ENCODE measurements at regions not wholly inside any gene's neighbourhood (a gene's known extent, or its start where the extent isn't known, plus 50 kb on each side); places are given as distances from the start of the nearest gene placed in this dataset.
"Not testable (repeated sequence)": the region's sequence is repeated elsewhere in the genome, so short reads cannot be mapped to it uniquely, and the experiment has no call there.

DNA sequence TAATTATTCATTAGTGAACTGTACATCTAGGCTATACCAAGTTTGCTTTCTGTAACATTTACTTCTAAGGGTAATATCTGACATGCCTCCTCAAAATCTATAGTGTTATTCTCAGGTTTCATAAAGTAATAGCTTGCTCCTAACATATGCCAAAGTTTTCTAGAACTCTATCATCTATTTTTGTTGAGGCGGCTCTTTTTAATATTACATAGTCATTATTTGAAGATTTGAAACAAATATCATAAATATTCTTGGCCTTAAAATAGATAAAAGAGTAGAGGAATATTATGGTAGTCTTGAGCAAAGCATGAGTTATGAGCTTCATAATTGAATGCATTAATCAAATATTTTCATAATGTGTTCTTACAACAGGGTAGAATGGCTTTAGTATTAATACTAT is 327.2 kb upstream of the KCND2 start:
- no peak overlapping the region for H3K27ac Mint-ChIP-seq
- H3K36me3 Mint-ChIP-seq: no peaks in the 10 kb centered on the region
- no peaks in the 10 kb centered on the region for H3K4me1 Mint-ChIP-seq
- peaks cover 0 to 7% (median 0%) of the 10 kb centered on the region in 3 donors for H3K9me3 Mint-ChIP-seq
- H3K4me3 Mint-ChIP-seq: no peak overlapping the region
- no peaks in the 10 kb centered on the region for H3K27me3 Mint-ChIP-seq

GRCh38 chr7:119949053-119949452 is 323.9 kb upstream of the KCND2 start:
- Mint-ChIP-seq H3K36me3 (no peaks in the 10 kb centered on the region), H3K27me3 (no peaks in the 10 kb centered on the region), H3K4me3 (no peak overlapping the region), H3K27ac (no peak overlapping the region), H3K9me3 (peaks cover 0 to 4% (median 2%) of the 10 kb centered on the region in 3 donors), H3K4me1 (no peaks in the 10 kb centered on the region)

- H3K27ac Mint-ChIP-seq, H3K27me3 Mint-ChIP-seq: not testable (repeated sequence)
These were observed 322.5 kb upstream of the KCND2 start for GRCh38 chr7:119950390-119951041.

GRCh38 chr7:119951614-119952013 is 321.4 kb upstream of the KCND2 start:
- H3K4me1 Mint-ChIP-seq, H3K4me3 Mint-ChIP-seq, H3K27ac Mint-ChIP-seq, H3K27me3 Mint-ChIP-seq, H3K9me3 Mint-ChIP-seq, H3K36me3 Mint-ChIP-seq: not testable (repeated sequence)

More at GRCh38 chr7:119950390-119951041, 322.5 kb upstream of the KCND2 start:
- not testable (repeated sequence) for H3K4me1 Mint-ChIP-seq, H3K4me3 Mint-ChIP-seq, H3K36me3 Mint-ChIP-seq, H3K9me3 Mint-ChIP-seq

GRCh38 chr7:119957335-119957734 is 315.6 kb upstream of the KCND2 start:
- peaks cover 0 to 9% (median 0%) of the 10 kb centered on the region in 3 donors for H3K9me3 Mint-ChIP-seq
- H3K4me3 Mint-ChIP-seq: no peak overlapping the region
- no peaks in the 10 kb centered on the region for H3K27me3 Mint-ChIP-seq
- no peaks in the 10 kb centered on the region for H3K36me3 Mint-ChIP-seq
- H3K4me1 Mint-ChIP-seq: no peaks in the 10 kb centered on the region
- H3K27ac Mint-ChIP-seq: no peak overlapping the region

DNA sequence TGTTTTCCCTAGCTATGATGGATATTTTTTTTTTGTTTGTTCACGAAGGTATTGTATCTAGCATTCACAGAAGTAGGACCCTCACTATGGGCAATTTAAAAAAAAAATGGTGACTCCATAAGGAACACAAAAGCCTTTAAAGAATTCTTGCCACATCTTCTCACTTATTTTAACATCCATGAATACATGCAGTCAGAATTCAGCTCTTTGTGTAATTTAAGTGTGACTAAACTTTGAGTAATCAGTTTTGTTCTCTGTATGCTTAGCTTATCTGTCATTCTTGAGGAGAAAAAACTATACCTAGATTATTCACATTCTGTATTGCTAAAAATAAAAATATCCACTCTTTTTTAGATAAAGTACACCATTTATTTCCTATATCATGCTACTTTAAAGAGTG is 313.2 kb upstream of the KCND2 start:
- no peak overlapping the region for H3K27ac Mint-ChIP-seq
- H3K9me3 Mint-ChIP-seq: peaks cover 0 to 7% (median 0%) of the 10 kb centered on the region in 3 donors
- H3K27me3 Mint-ChIP-seq: no peaks in the 10 kb centered on the region
- no peaks in the 10 kb centered on the region for H3K4me1 Mint-ChIP-seq
- no peaks in the 10 kb centered on the region for H3K36me3 Mint-ChIP-seq
- no peak overlapping the region for H3K4me3 Mint-ChIP-seq

DNA sequence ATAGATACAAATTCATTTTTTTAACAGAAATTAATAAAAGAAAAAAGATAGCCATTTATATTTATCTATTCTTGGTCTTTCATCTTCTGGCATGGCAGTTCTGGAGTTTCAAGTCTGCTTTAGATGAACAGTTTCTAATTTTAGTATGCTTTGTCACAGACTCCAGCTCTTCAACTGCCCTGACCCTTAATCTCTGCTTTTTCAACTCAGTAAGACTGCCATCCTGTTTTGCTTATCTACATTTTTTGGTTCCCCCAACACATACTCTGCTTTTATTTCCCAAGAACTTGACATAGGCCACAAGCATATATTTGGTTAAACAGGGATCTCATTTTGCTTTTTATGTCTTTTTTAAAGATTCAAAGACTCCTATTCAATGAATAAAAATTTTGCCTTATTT is 309.3 kb upstream of the KCND2 start:
- Mint-ChIP-seq H3K27ac (no peak overlapping the region), H3K36me3 (no peaks in the 10 kb centered on the region), H3K4me1 (no peaks in the 10 kb centered on the region), H3K27me3 (no peaks in the 10 kb centered on the region), H3K9me3 (peaks cover 0 to 2% (median 0%) of the 10 kb centered on the region in 3 donors), H3K4me3 (no peak overlapping the region)

DNA sequence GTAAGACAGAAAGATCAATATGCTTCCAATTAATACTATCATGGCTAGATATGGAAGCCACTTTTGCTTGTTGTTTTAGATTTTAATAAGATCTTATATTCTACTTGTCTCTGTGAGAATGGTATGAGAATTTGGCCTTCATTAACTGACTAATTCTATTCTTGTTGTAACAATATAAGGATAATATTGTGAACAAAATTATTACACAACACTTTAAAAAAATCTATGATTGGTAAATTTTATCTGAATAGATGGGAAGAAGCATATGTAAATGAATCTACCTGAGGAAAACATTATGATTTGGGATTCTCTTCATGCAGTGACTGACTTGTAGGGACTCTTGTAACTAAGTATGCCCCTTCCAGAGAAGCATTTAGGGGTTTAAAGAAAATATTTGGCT is 308.9 kb upstream of the KCND2 start:
- Mint-ChIP-seq H3K27me3 (no peaks in the 10 kb centered on the region), H3K4me1 (no peaks in the 10 kb centered on the region), H3K27ac (no peak overlapping the region), H3K4me3 (no peak overlapping the region), H3K9me3 (no peaks in the 10 kb centered on the region), H3K36me3 (no peaks in the 10 kb centered on the region)

DNA sequence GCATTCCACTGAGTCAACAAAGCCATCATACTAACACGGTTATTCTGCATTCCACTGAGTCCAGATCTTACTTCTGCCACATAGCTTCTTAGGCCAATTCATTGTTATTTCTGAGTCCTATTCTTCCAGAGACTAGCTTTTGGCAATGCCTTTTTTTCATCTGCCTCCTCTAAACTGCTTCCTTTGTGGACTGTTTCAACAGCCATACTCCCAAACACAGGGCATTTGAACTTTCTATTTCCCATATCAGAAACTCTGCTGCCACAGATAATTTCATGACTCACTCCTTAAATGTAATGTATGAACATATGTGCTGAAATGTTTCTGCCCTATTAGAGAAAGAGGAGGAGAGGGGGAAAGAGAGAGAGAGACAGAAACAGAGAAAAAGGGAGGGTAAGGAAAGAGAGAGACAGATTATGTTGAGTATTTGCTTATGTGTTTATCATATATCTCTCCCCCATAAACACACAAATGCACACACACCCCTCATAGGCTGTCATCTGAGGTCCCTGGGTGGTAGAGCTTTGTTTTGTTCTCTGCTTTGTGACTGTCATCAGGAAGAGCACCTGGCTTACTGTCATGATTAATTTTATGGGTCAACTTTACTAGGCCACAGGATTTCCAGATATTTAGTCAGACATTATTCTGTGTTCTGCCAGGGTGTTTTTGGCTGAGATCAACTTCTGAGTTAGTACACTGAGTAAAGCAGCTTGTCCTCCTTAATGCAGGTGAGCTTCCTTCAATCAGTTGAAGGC is 308.0 kb upstream of the KCND2 start:
- Mint-ChIP-seq H3K4me3 (no peak overlapping the region), H3K27me3 (no peaks in the 10 kb centered on the region), H3K9me3 (no peaks in the 10 kb centered on the region), H3K27ac (no peak overlapping the region), H3K36me3 (no peaks in the 10 kb centered on the region), H3K4me1 (no peaks in the 10 kb centered on the region)

DNA sequence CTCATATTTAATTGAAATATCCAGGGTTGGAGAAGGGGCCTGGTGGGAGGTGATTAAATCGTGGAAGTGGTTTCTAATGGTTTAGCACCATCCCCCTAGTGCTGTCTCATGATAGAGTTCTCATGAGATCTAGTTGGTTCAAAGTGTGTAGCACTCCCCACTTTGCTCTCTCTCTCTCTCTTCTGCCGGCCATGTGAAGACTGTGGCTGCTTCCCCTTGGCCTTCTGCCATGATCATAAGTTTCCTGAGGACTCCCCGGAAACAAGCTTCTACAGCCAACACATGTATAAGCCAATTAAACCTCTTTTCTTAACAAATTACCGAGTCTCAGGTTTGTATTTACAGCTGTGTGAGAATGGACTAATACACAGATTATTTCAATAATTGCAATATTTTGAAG is 305.8 kb upstream of the KCND2 start:
- H3K27me3 Mint-ChIP-seq: no peaks in the 10 kb centered on the region
- H3K9me3 Mint-ChIP-seq: peaks cover 0 to 1% (median 0%) of the 10 kb centered on the region in 3 donors
- H3K36me3 Mint-ChIP-seq: no peaks in the 10 kb centered on the region
- no peaks in the 10 kb centered on the region for H3K4me1 Mint-ChIP-seq
- no peak overlapping the region for H3K27ac Mint-ChIP-seq
- no peak overlapping the region for H3K4me3 Mint-ChIP-seq

DNA sequence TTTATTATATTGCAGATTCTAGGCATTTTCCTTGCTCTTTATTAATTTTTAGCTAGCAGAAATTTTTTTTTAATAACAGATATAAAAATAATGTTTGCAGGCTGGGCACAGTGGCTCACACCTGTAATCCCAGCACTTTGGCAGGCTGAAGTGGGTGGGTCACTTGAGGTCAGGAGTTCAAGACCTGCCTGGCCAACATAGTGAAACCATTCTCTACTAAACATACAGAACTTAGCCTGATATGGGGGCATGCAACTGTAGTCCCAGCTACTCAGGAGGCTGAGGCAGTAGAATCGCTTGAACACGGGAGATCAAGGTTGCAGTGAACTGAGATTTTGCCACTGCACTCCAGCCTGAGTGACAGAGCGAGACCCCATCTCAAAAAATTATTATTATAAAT is 304.6 kb upstream of the KCND2 start:
- H3K27ac Mint-ChIP-seq, H3K4me1 Mint-ChIP-seq, H3K9me3 Mint-ChIP-seq, H3K27me3 Mint-ChIP-seq, H3K4me3 Mint-ChIP-seq, H3K36me3 Mint-ChIP-seq: not testable (repeated sequence)

- Mint-ChIP-seq H3K4me1 (no peaks in the 10 kb centered on the region), H3K27ac (no peak overlapping the region)
These were observed 303.9 kb upstream of the KCND2 start for GRCh38 chr7:119969054-119969453.

GRCh38 chr7:119969763-119970162 is 303.2 kb upstream of the KCND2 start:
- no peak overlapping the region for H3K4me3 Mint-ChIP-seq
- H3K36me3 Mint-ChIP-seq: no peaks in the 10 kb centered on the region
- no peaks in the 10 kb centered on the region for H3K4me1 Mint-ChIP-seq
- peaks cover 0 to 1% (median 0%) of the 10 kb centered on the region in 3 donors for H3K9me3 Mint-ChIP-seq
- no peaks in the 10 kb centered on the region for H3K27me3 Mint-ChIP-seq
- H3K27ac Mint-ChIP-seq: no peak overlapping the region

More at GRCh38 chr7:119969054-119969453, 303.9 kb upstream of the KCND2 start:
- no peak overlapping the region for H3K4me3 Mint-ChIP-seq
- no peaks in the 10 kb centered on the region for H3K36me3 Mint-ChIP-seq
- H3K9me3 Mint-ChIP-seq: peaks cover 0 to 1% (median 0%) of the 10 kb centered on the region in 3 donors
- H3K27me3 Mint-ChIP-seq: no peaks in the 10 kb centered on the region

GRCh38 chr7:119974972-119975371 is 298.0 kb upstream of the KCND2 start:
- Mint-ChIP-seq H3K4me3 (no peak overlapping the region), H3K9me3 (peaks cover 0 to 1% (median 0%) of the 10 kb centered on the region in 3 donors), H3K36me3 (no peaks in the 10 kb centered on the region), H3K27ac (no peak overlapping the region), H3K4me1 (no peaks in the 10 kb centered on the region), H3K27me3 (no peaks in the 10 kb centered on the region)

DNA sequence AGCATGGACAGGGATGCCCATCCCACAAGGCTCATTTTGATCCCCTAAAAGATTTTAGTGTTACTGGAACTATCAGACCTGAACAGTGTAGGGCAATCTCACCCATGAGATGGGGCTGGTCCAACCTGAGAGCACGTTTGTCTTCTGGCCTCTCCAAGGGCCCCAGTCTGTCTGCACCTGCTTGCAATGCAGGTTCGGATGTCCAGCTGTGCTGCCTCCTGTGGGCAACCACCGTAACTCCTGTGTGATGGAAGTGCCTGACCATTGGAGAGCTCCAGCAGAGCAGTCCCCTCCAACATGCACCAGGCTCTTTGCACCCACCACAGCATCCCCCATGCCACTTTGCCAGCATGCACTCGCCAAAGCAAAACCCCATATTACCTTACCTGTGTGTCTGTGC is 290.1 kb upstream of the KCND2 start:
- no peaks in the 10 kb centered on the region for H3K27me3 Mint-ChIP-seq
- H3K4me3 Mint-ChIP-seq: no peak overlapping the region
- peaks cover 0 to 26% (median 2%) of the 10 kb centered on the region in 3 donors for H3K9me3 Mint-ChIP-seq
- H3K36me3 Mint-ChIP-seq: no peaks in the 10 kb centered on the region
- no peaks in the 10 kb centered on the region for H3K4me1 Mint-ChIP-seq
- H3K27ac Mint-ChIP-seq: no peak overlapping the region

DNA sequence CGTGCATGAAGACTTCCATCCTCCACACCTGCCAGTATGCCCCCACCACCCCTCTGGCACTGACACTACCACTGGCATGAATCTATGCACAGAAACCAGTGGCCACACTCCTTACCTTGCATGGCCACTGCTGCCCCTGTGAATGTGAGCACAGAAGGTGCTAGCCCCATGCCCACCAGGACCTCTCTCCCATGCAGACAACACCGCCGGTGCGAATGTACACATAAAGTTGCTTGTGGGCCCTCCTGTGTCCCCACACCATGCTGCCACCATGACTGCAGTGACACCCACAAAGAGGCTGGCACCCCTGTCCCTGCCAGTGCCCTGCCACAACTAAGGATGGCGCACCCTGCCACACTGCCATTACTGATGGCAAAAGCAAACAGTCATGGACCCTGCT is 289.5 kb upstream of the KCND2 start:
- H3K27ac Mint-ChIP-seq: no peak overlapping the region
- no peak overlapping the region for H3K4me3 Mint-ChIP-seq
- H3K27me3 Mint-ChIP-seq: no peaks in the 10 kb centered on the region
- no peaks in the 10 kb centered on the region for H3K36me3 Mint-ChIP-seq
- H3K9me3 Mint-ChIP-seq: peaks cover 0 to 26% (median 2%) of the 10 kb centered on the region in 3 donors
- H3K4me1 Mint-ChIP-seq: no peaks in the 10 kb centered on the region

Data from IgD-negative memory B cell (primary cell).